Dermis blood vessel endothelial cell (primary cell): ENCODE measurements at regions not wholly inside any gene's neighbourhood (a gene's known extent, or its start where the extent isn't known, plus 50 kb on each side); places are given as distances from the start of the nearest gene placed in this dataset.
"Not testable (repeated sequence)": the region's sequence is repeated elsewhere in the genome, so short reads cannot be mapped to it uniquely, and the experiment has no call there.

Experiments used
- DNase-seq: peaks from one replicate; pipeline ENCODE4 v3.0.0; 2010

DNA sequence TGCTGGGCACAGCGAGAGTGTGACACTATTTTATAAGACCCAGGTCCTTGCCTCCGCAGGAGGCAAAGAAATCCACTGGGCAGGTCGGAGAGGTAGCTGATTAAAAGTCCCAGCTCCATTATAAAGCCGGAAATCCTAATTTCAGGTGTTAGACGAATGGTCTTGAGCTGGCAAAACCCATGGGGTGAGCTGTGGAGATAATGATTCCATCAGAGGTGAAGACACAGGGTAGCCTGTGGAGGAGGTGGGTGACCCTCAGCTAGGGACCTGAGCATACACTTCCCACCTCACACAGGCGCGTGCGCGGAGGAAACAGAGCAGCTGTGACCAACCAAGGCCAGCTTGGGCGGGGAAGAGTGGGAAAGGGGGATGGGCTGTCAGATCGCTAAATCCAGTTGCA lies 201.7 kb upstream of the CXCR4 start:
- no peak for DNase-seq

DNA sequence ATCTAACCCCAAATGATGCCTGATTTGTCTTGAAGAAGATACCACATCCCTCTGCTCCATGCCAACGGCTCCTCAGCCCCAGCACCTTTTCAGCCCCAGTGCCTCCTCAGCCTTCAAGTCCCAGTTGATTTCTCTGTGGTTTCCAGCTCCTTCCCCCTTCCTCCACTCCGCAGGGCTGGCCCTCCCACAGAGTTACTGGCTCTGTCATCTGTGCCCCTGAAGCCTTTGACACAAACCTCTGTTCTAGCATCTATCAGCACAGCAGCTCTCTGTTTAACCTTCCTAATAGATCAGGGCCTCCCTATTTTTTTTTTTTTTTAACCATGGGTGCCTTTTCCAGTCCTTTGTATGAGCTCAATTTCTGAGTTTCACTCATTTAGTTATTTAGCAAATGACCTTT lies 201.3 kb upstream of the CXCR4 start:
- no peak for DNase-seq

- no peak for DNase-seq
Observed at GRCh38 chr2:136314240-136314639, 196.3 kb upstream of the CXCR4 start.

GRCh38 chr2:136312568-136312967 lies 194.6 kb upstream of the CXCR4 start:
- not testable (repeated sequence) for DNase-seq

GRCh38 chr2:136310797-136311603 lies 193.1 kb upstream of the CXCR4 start:
- DNase-seq, result no peak

DNA sequence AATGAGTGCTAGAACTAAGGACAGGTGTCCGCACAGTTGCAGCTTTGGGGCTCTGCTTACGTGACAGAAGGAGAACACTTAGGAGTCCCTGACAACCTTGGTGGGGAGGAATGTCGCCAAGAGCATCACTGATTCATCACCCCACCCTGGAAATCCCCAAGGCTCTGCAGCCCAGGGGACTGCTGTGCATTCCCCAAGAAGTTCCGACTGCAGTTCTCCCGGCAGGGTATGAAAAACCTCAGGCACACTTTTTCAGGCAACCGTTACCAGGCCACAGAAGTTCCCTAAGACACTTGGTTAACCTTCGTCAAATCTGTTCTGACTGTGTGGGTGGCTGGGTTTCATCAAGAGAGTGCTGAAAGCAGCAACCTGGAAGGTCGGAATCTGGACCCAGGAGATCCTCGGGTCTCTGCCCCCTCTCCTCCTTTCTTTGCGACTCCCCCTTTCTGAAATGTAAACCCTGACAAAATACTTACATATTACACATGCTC lies 192.1 kb upstream of the CXCR4 start:
- no peak for DNase-seq

- no peak for DNase-seq
Observed at GRCh38 chr2:136308611-136309010, 190.7 kb upstream of the CXCR4 start.

GRCh38 chr2:136306836-136307235 lies 188.9 kb upstream of the CXCR4 start:
- DNase-seq, result no peak

DNA sequence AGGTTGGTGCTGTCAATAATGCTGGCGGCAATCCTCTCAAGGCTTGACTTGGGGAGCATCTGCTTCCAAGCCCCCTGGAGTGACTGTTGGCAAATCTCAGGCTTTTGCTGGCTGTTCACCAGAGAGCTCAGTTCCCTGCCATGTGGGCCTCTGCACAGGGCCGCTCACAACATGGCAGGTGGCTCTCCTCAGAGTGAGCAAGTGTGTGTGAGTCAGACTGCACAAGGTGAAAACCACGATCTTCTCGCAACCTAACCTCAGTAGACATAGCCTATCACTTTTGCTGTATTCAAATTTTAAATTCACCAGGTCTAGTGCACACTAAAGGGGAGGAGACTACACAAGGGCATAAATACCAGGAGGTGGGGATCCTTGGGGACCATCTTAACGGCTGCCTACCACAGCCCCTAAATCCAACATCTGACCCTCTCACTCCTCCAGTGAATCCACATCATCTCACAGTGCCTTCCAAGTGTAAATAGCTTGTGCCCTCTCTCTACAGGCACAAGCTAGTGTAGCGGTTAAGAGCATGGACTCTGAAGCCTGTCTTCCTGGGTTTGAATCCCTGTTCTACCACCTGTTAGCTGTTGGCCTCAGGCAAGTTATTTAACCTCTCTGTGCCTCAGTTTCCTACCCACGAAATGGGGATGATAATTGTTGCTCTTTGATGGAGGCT lies 187.7 kb upstream of the CXCR4 start:
- no peak for DNase-seq

DNA sequence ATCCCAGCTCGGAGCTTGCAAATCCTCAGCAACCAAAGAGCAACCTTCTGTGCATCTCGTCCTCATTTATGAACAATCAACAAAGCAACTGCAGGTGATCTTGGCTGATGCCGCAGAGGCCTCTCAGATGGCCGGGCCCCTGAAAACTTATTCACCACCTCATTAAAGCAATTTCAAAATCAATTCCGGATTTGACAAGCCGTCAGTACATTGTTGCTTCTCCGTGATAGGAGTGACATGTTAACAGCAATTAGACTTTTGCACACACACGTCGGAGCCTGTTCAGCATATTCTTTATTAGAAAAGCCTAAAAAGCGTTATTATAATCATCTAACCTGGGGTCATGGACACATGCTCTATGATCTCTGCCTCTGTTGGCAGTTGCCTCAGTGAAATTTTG lies 183.1 kb upstream of the CXCR4 start:
- DNase-seq, result no peak

DNA sequence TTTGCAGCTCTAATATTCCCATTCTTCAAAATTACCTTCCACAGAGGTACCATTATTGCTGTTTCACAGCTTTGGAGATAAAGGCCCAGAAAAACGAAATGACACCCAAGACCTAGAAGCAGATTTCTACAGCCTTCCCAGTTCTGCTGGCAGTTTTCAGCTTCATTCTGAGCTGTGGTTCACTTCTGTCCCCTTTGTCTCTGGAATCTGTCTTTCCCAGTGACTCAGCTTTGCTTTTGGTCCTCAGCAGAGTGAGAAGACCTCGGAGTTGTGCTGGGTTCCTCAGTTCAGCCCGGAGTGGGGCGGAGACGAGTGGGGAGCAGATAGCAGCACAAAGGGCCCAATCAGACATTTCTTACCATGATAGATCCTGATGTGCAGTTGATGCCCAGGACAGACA lies 180.7 kb upstream of the CXCR4 start:
- DNase-seq, result no peak

DNA sequence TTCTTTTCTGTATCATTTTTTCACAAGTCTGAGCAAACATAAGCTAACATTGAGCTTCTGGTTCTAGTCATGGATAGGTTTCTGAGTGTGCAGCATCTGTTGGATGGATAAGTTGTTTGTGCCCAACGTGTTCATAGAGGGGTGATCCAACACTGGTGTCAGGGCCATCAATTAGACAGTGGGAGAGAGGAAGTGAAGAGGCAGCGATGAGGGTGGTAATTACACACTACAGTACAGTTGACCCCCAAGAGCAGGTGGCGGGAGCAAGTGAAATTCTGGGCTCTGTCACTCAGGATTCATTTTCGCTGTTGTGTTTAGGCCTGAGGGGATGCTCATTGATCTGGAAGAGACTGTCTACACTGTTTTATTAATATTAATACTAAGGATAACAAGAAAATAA lies 180.0 kb upstream of the CXCR4 start:
- DNase-seq, result no peak

DNA sequence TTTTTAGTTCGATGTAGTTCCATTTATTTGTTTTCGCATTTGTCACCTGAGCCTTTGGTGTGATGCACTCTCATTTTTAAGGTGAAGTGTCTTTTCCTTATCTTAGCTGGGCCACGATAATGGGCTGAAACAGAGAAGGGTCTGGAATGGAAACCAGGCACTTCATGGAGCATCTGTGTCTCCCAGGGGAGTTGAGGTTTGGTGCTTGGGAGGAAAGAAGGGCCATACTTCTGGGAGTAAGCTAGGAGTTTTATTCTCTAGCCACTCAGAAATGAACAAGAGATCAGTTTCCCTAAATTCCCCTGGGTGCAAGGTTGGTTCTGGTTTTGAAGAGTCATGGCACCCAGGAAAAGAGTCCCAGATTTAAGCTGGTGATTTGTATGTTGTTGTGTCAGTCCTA lies 179.4 kb upstream of the CXCR4 start:
- DNase-seq, result no peak

GRCh38 chr2:136295168-136295567 lies 177.2 kb upstream of the CXCR4 start:
- DNase-seq, result no peak

- no peak for DNase-seq
Observed at GRCh38 chr2:136291871-136292270, 173.9 kb upstream of the CXCR4 start.

DNA sequence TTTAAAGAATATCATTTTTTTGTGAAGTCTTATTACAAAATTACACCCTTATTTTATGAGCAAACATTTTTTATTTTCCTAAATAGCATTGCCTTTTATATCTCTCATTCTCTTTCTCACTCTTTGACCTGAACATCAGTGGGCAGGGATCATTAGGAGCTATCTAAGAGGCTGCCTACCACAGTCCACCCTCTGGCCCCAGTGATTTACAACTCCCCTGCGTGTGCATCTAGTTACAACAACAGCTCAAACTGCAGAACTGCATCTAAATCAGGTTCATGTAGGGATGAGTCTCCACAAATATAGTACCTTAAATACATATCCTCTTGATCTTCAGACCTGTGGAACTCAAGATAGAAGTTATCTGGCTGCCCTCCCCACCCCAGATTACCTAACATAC lies 172.4 kb upstream of the CXCR4 start:
- no peak for DNase-seq

GRCh38 chr2:136288249-136288648 lies 170.3 kb upstream of the CXCR4 start:
- DNase-seq, result no peak

DNA sequence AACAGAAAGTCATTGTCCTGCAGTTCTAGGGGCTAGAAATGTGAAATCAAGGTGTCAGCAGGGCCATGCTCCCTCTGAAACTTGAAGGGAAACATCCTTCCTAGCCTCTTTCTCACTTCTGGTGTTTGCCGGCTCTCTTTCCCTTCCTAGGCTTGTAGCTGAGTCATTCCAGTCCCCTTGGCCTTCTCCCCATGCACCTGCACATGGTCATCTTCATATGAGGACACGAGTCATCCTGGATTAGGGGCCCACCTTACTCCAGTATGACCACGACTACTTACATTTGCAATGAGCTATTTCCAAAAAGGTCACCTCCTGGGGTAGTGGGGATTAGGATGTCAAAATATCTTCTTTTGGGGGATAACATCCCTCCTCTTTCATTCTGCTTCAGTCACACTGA lies 168.5 kb upstream of the CXCR4 start:
- no peak for DNase-seq

DNA sequence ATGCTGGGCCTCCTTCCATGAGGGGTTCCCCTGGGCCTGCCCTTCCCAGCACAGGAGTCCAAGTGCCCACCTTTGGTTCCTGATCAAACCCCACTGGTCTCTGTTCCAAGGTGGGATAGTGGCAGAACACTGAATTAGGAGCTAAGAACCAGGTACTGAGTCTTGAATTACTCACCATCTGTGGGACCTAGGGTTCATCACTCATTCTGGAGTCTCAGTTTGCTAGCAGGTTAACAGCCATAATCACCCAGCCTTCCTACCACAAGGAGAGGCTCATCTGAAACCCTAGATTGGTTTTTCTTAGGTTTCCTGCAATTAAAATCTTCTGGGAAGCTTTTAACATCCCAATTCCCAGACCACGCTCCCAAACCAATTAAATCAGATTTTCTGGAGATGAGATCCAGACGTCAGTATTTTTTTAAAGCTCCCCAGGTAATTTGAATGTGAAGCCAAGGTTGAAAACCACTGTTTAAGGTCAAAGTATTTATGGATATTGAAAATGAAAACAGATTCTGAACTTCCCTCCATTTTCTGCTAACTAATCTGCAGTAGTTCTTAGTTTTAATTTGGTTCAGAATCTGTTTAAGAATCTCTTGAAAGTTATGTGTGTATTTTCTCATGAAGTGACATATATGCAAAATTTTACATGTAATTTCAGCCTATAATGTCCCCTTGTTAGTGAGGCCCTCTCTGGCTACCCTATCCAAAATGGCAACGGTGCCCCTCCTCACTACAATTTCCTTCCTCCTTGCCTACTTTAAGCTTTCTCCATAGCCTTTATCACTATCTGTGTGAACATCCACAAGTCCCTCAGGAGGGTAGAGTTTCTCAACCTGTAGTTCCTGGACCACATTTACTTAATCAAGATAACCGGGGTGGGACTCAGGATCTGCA lies 166.5 kb upstream of the CXCR4 start:
- DNase-seq, result no peak

- DNase-seq, result no peak
Observed at GRCh38 chr2:136282251-136282650, 164.3 kb upstream of the CXCR4 start.

GRCh38 chr2:136281281-136282114 lies 163.5 kb upstream of the CXCR4 start:
- no peak for DNase-seq

DNA sequence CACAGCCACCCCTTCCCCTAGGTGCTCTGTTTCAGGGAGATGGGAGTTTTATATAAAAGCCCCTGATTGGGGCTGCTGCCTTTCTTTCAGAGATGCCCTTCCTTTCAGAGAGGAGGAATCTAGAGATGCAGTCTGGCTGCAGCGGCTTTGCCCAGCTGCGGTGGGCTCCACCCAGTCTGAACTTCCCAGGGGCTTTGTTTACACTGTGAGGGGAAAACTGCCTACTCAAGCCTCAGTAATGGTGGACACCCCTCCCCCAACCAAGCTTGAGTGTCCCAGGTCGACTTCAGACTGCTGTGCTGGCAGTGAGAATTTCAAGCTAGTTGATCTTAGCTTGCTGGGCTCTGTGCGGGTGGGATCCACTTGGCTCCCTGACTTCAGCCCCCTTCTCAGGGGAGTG lies 148.4 kb upstream of the CXCR4 start:
- not testable (repeated sequence) for DNase-seq
